ENCODE measurements at regions not wholly inside any gene's neighbourhood (a gene's known extent, or its start where the extent isn't known, plus 50 kb on each side); places are given as distances from the start of the nearest gene placed in this dataset.

DNA sequence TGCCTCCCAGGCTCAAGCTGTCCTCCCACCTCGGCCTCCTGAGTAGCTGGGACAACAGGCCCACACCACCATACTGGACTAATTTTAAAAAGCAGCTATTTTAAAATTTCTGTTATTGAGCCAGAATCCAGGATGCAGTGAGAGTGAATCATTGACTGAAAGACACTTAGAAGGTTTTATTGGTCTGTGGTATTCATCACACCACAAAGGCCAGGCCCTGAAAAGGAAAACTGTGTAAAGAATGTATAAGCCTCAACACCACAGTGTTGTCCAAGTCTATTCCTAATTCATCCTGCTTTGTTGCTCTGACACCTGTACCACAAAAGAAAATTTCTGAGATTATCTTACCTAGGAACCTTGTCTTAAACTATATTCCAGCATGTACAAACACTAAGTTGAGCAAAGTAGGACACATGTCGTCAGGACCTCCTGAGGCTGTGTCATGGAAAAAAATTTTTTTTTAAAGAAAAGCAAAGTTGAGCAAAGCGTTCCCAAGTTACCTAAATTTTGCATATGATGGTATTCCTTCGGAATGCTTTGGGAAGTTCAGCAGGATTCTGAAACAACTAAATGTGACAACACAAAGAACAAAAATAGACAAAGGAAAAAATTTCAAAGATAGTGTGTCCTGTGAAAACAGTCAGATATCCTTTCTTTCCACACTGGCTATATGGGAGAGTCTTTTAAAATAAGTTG lies 129.6 kb upstream of the MKLN1 start:
- no peak for DNase-seq

DNA sequence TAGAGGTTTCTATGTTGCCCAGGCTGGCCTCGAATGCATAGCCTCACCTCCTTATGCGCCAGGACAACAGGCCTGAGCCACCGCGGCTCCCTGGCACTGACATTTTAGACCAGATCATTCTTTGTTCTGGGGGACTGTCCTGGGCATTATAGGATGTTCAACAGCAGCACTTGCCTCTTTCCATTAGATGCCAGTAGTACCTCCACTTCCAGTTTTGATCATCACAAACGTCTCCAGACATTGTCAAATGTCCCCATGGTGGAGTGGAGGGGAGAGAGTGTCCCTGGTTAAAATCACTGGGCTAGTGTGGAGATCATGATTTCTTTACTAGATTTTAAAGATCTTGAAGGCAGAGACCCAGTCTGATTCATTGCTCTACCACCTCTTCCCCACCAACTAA lies 125.2 kb upstream of the MKLN1 start:
- no peak for DNase-seq

DNA sequence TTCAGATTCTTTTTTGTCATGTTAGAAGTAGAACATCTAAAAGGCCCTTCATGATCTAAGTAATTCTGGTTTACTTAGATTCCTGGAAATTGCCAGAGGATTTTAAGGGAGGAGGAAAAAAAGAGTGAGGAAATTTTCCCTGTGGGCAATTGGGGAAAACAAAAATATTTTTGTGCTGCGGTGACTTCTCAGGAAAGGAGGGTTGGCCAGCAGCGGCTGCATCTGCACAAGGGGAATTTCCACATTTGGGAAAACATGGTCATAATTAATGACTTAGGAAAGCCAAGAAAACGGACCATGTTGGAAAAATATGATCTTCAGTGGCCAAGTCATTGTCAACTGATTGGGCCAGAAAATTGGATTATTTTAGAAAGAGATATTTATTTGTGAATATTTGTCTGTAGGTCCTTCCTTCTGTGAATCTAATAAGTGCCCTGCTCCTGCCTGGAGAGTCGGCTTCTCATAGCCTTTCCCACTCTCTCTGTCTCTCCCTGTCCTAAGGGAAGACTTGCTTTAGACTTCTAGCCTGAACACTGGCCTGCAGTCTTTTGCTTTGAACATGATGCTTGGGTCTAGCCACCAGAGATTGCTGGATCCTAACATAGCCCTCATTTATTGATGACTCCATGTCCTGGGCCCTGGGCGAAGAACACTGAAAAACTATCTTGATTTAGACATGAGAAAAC lies 124.2 kb upstream of the MKLN1 start:
- no peak for DNase-seq

DNA sequence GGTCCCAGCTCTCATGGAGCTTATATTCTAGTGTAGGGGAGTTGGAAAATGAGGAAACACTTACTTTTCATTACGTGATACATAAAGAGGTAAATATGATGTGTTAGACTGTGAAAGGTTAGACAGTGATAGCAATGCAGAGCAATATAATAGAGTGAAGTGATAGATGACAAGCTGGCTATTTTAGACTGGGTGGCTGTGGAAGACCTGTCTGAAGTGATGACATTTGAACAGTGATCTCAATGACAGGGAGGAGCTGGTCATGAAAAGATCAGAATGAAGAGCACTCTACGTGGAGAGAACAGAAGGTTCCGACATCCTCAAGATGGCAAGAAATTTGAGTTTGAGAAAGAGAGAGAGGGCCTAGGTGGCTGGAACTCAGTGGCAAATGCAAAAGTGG lies 118.9 kb upstream of the MKLN1 start:
- no peak for DNase-seq

DNA sequence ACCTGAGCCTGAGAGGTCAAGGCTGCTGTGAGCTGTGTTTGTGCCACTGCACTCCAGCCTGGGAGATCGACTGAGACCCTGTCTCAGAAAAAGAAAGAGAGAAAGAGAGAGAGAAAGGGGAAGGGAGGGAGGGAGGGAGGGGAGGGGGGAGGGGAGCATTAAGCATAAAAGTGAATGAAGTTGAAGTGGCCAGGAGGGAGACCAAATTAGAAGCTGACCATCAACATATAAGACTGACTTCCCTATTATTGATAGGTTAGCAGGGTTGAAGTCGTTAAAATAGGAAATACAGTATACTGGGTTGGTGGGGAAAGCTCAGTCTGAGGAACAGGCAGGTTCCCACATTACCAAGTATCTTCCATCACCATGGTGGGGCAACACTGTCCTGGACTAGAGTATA lies 117.1 kb upstream of the MKLN1 start:
- DNase-seq: no peak

DNA sequence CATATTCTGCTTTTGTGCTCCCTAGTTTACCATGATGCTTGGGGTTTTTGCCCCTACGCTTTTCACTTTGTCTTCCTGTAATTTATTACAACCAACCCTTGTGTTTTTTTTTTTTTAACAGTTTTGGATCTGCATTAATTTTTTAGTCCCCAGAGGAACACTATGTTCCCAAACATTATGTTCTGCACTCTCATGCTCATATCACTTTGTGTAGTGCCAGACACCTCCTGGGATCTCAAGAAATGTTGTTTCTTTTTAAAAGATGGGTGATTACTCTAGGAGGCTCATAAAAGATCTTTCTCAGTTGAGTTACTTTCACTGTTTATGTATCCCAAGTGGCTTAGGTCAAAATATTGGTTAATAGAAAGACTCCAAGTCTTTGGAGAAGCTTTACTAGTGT lies 116.2 kb upstream of the MKLN1 start:
- DNase-seq: no peak

DNA sequence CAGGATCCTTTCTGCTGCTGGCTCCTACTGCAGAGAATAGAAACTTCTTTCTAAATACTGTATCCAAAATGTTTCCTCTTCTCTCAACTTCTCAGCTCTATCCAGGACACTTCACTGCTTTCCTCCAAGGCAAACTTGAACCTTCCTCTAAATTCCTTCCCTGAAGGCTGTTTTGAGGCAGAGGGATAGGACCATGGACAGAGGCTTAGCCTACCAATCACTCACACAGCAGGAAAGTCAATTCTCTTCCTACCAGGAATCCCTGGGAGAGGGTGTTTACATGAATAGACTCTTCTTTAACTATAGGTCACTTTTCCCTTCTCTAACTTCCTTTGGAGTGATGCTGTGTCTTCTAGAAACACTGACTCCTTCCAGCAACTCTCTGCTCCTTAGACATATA lies 115.6 kb upstream of the MKLN1 start:
- DNase-seq: no peak

DNA sequence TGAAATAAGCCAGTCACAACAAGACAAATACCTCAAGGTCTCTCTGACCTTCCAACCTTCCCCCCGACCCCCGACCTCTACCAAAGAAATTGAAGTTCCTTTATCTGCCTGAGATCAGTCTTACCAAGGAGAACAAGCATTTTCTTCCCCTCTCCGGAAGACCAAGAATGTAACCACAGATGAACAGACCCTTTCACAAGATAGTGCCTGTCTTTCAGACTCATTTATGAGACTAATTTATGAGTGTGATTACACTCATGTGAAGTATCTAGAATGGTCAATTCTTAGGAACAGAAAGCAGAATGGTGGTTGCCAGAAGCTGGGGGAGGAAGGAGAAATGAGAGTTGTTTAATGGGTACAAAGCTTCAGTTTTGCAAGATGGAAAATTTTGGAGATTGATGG lies 108.9 kb upstream of the MKLN1 start:
- DNase-seq: no peak

DNA sequence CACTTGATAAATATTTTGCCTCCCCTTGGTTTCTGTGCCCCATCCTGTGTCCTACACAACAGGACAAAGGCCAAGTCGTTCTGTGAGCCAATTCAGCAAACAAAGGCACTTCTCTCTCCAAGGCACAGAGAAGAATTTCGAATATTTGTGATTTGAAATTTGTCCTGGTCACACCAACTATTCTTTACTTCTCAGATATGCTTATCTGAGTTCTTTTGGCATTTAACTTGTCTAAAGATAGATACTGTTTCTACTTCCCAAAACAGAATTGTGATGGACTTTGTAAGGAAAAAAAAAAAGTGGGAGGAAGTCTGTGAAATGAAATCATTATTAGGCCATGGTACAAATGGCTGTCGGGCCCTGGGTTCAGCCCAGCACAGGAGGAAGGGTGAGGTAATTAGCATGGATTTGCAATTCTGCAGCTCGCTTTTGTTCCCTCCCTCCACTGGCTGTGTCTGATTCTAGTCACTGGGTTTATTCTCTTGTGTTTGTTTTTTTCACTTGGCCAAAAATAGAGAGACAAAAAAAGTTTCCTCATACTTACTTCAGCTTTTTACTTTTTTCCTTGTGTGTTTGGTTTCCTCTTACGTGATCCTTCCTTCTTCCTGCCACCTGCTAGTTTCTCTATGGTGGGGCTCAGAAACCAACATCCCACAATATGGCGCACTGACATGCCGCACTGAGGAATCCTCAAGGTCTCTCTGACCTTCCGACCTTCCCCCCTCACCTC lies 108.2 kb upstream of the MKLN1 start:
- DNase-seq: no peak

DNA sequence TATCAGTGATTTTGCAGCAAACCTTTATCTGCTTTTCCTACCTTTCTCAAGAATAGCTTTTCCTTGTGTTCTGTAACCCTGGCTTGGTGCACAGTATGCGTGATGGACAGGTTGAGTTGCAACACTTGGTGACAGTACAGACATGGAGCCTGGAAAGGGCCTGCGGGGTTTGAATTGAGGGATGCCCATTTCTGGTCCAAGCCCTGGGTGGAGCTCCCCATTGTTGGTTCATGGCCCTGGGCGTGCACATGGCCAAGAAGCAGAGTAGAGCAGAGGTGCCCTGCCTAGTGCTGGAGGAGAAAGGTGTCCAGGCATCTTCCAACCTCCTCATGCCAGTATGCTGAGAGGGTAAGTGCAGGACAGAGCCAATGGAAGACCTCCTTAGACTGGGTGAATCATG lies 106.6 kb upstream of the MKLN1 start:
- DNase-seq: no peak

DNA sequence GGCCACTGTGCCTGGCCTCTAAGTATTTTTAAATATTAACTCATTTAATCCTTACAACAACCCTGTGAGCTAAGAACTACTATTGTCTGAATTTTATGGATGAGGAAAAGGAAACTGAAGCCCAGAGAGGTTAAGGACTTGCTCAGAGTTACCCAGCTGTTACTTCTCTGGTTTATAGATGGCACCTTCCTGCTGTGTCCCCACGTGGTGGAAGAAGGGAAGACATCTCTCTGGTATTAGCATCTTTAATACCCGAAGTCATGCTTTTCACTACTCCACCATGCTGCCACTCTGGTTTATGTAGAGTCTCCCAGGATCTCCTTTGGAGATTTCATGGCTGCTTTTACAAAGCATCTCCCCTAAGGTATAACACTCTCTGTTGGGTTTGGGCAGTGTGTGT lies 105.5 kb upstream of the MKLN1 start:
- no peak for DNase-seq

DNA sequence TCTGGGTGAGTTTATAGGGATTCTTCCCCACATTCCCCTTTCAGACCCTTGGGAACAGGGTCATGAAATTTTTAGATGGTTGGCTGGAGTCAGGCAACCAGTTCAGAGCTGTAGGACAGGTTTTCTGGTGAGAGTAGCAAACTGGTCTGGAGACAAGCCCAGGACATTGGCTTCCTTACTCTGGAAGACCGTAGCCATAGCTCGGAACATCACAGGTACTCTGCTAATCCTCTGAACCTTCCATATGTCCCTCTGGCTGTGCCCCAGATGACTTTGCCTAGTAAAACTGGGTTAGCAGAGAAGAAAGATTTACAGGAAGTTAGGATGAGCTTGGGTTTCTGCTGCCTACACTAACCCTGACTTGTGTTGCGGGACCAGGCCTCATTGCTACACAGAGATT lies 104.5 kb upstream of the MKLN1 start:
- no peak for DNase-seq

DNA sequence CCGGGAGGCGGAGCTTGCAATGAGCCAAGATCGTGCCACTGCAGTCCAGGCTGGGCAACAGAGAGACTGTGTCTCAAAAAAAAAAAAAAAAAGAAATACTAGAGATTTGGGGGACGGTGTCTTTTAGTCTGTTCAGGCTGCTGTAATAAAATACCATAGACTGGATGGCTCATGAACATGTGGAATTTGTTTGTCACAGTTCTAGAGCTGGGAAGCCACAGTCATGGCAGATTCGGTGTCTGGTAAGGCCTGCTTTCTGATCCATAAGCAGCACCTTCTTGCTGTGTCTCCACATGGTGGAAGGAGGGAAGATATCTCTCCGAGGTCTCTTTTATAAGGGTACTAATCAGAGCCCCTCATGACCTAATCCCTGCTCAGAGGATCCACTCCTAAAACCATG lies 102.7 kb upstream of the MKLN1 start:
- no peak for DNase-seq

DNA sequence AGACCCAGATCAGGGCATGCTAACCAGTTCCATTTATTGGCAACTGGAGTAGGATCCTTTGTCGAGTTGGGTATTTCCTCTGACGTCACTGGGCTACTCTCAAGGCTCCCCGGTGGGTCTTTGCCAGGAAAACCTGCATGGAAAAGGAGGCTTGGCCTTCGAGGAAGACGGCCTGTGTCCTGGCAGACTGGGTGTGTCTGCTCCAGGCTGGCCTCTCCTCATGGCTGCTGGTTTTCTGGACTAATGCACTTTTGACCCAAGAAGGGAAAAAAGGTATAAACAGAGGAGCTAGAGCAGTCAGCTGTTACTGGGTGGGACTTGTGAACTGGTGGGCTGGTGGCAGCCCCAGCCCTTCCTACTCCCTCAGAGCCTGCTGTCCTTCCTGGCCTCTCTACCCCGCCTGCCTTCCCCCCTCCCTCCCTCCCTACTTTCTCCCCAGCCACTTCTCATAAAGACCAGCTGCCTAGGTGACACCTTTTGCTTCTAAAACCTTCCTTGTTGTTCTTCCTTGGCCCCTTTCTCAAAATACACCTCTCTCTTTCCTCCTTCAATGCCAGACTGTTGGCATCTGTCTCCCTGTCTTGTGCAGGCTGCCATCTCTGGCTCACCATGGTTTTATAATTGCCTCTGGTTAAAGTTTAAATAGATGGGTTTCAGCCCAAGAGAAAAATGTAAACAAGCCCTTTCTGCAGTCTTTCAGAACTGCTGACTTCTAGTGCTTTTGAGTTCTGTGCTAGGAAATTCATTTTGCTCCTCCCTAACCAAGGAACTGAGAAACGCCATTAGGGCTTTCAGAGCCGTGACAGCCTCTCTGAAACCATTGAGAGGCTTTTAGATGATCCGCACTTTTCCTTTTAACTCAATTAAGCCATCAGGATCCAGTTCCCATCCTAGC lies 101.8 kb upstream of the MKLN1 start:
- DNase-seq: no peak

DNA sequence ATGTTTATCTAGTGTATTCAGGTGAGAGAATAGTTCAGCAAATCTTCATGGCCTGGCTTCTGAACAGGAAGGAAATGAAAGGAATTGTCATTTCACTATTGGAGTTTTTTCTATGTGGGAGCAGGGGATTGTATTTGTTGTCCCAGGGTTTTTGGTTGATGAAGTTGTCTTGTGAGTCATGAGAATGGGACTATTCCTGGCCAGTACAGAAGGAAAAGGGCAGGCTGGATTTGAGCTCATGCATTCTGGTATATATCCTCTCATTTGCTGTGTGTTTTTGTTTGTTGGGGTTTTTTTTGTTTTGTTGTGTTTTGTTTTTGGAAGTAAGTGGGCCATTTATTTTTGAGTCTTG lies 101.2 kb upstream of the MKLN1 start:
- DNase-seq: no peak

DNA sequence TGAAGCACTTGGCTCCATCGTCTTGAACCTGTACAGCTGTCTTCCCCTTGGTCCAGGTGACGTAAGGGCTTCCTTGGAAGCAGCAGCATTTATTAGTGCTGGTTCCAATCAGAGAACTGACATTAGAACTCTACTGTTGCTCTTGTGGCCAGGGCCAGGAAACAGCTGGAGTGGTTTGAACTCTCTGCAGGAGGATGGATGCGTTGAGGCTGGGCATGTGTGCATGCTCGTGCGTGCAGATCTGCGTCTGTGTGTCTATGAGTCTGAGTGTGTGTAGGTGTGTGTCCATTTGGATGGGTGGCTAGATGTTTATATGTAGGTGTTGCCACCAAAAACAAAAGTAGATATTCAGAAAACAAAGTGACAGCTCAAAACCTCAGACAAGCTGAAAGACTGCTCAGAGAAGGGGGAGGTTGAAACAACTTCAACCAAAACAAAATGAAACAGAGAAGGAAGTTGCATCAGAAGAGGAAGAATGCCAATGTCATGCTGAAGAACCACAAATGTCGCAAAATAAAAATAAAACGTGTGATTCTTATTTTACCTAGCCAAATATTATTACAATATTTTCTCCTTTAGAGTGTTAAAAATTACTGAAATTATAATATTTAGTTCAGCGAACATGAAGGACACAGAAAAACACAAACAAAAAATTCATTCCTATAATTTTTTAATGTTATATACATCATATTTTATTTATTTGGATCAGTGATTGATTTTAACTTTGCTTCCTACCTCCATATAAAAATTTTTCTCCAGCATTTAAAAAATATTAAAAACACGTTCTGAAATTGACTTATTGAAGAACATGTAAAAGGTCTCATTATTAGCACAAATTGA lies 96.1 kb upstream of the MKLN1 start:
- no peak for DNase-seq

DNA sequence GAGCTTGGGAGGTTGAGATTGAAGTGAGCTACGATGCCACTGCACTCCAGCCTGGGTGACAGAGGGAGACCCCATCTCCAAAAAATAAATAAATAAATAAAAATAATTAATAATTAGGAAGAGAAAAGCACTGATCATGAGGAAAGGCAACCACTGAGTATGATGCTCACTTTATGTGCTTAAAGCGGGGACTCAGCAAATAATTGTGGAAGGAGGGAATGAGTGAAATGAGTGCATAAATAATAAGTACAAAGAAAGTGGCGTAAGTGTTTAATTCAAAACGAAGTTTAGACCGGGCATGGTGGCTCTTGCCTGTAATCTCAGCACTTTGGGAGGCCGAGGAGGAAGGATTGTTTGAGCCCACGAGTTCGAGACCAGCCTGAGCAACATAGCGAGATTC lies 94.9 kb upstream of the MKLN1 start:
- DNase-seq: no peak

DNA sequence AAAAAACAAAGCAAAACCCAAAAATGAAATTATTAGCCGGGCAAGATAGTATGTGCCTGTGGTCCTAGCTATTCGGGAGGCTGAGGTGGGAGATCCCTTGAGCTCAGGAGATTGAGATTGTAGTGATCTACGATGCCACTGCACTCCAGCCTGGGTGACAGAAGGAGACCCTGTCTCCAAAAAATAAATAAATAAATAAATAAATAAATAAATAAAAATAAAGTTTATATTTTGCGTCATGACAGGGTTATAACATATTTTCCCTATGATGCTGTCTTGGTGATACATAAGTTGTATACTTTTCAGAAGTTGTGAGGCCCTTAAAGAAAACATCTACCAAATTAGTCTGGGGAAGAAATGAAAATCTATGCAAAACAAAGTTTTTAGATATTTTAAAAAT lies 94.5 kb upstream of the MKLN1 start:
- DNase-seq: no peak

DNA sequence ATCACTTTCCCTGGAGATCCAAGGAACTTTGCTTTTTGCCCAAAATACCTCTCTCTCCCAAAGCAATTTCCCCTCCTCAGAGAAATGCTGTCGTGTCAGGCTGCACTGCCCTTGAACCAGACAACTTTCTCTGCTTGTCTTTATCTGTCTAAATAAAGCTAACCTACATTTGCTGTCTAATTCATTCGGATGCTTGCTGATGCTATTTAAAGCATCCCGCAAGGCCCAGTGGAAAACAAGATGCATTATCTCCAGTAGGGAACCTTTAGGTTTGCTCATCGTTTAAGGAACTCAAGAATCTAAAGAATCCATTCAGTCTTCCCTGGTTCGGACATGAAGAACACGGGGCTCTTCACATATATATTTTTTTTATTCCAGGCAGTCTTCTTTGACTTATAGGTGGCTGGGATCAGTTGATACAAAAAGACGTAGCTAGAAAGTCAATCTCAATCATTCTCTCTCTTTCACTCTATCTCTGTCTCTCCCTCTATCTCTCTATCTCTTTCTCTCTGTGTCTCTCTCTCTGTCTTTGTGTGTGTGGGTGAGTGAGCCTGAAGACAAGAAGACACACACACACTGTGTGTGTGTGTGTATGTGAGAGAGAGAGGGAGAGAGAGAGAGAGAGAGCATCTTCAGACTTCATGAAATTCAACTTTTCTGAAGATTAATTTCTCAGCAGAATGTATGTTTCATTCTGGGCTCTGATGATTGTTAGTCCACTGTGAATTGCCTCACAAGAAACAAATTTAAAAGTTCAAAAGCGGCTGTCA lies 92.8 kb upstream of the MKLN1 start:
- no peak for DNase-seq

DNA sequence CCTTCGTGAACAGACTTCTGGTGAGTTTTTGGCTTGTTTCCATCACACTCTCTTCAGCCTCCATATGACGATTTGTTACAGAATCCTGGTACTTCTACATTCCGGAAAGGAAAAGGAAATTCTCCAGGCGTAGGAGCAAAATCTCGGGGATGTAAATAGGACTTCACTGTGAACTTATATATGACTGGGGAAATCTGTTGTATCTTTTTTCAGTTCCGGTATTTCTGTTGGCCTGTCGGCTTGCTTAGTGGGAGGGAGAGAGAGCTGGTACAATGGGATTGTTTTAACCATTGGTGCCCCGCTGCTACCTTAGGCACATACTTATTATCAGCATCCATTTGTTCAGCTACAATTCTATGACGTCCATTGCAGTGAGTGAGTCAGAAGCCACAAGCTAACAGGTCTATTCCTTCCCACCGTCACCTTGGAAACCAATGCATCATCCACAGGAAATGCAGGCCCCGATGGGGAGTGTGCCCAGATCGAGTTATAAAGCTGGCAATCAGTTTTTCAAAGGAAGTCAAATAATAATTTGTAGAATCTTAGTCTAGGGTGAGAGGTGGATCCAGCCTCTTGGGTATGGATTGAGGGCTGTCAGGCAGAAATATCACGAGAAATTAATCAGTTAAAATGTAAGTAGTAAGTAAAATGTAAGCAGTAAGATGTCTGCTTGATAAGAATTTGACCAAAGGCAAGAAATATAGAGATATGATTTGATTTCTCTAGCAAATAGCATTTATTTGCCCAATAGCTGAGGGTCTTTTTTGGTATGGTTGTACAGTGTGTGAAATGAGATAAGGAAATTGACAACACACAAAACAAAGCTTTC lies 92.0 kb upstream of the MKLN1 start:
- no peak for DNase-seq

DNA sequence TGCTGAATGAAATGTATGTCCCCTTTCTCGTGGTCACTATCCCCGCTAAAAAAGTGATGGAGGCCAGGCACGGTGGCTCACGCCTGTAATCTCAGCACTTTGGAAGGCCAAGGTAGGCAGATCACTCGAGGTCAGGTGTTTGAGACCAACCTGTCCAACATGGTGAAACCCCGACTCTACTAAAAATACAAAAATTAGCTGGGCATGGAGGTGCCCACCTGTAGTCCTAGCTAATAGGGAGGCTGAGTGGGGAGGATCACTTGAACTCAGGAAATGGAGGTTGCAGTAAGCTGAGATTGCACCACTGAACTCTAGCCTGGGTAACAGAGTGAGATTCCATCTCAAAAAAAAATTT lies 91.4 kb upstream of the MKLN1 start:
- no peak for DNase-seq

Data from retina (tissue), 1 donor.